OCI-LY3 (cell line): ENCODE measurements at regions not wholly inside any gene's neighbourhood (a gene's known extent, or its start where the extent isn't known, plus 50 kb on each side); places are given as distances from the start of the nearest gene placed in this dataset.

Experiments
- H2AFZ ChIP-seq: fragments of 200-600, 300-600 bp; shearing (Covaris generic); 2 replicates; pipeline ENCODE4 v1.6.0; 2014; ENCODE audit warnings: antibody characterized with exemption, low read depth, low read length
- H3K27ac ChIP-seq: fragments of 200-600, 300-600 bp; sonication (generic); 2 replicates; pipeline ENCODE4 v1.5.1; 2014; ENCODE audit warnings: mild to moderate bottlenecking, low read length, moderate library complexity, mixed read lengths
- H3K27me3 ChIP-seq: fragments of 200-600, 300-600 bp; sonication (generic); 2 replicates; pipeline ENCODE4 v1.6.1; 2014; ENCODE audit warnings: low read depth, low read length, mixed read lengths
- H3K36me3 ChIP-seq: fragments of 200-600, 300-600 bp; sonication (generic); replicated peaks from 2 replicates; pipeline ENCODE3; 2014; ENCODE audit warnings: low read depth, low read length, mixed read lengths
- H3K4me1 ChIP-seq: fragments of 300-600, 200-600 bp; sonication (generic); 2 replicates; pipeline ENCODE4 v1.6.1; 2014; ENCODE audit warnings: low read length, mixed read lengths
- H3K4me2 ChIP-seq: fragments of 200-600, 300-600 bp; sonication (generic); 2 replicates; pipeline ENCODE4 v1.6.1; 2014; ENCODE audit warnings: low read length, mixed read lengths
- H3K4me3 ChIP-seq: fragments of 300-600, 200-600 bp; sonication (generic); 2 replicates; pipeline ENCODE4 v1.5.1; 2014; ENCODE audit warnings: antibody characterized with exemption, mild to moderate bottlenecking, low read length, moderate library complexity
- H3K79me2 ChIP-seq: fragments of 300-600, 200-600 bp; shearing (Covaris generic); 2 replicates; pipeline ENCODE4 v1.6.1; 2014; ENCODE audit warnings: mild to moderate bottlenecking, low read length, mixed read lengths
- H3K9ac ChIP-seq: fragments of 300-600, 200-600 bp; shearing (Covaris generic); 2 replicates; pipeline ENCODE4 v1.6.0; 2014; ENCODE audit warnings: mild to moderate bottlenecking, low read length, moderate library complexity
- H3K9me3 ChIP-seq: fragments of 200-600, 300-600 bp; shearing (Covaris generic); 2 replicates; pipeline ENCODE4 v1.6.1; 2014; ENCODE audit warnings: low read length, mixed read lengths; ENCODE audit not compliant: insufficient read depth
- H4K20me1 ChIP-seq: fragments of 200-600, 300-600 bp; sonication (generic); 2 replicates; pipeline ENCODE4 v1.6.1; 2016; ENCODE audit warnings: low read length, mixed read lengths; ENCODE audit not compliant: insufficient read depth
- CTCF ChIP-seq: fragments of 200-600, 300-600 bp; sonication (generic); IDR thresholded peaks from 2 replicates; pipeline ENCODE4 v1.5.1; 2014; ENCODE audit warnings: antibody characterized with exemption, low read length, low read depth
- EZH2phosphoT487 ChIP-seq: fragments of 200-600 bp; shearing (Covaris generic); IDR thresholded peaks from 2 replicates; pipeline ENCODE4 v1.6.1; 2018; ENCODE audit warnings: antibody characterized with exemption, mixed run types, low read depth

GRCh38 chr5:102623329-102624065 lies 124.7 kb upstream of the SLCO6A1 start:
- peaks cover 9% of the 10 kb centered on the region for H3K4me1 ChIP-seq
- TF ChIP-seq EZH2phosphoT487 (no peak), CTCF (no peak)
- H3K9ac ChIP-seq, result no peak overlapping the region
- no peak overlapping the region for H3K4me3 ChIP-seq
- no peaks in the 10 kb centered on the region for H3K9me3 ChIP-seq
- no peak overlapping the region for H3K4me2 ChIP-seq
- no peak overlapping the region for H2AFZ ChIP-seq
- H3K27me3 ChIP-seq, result no peaks in the 10 kb centered on the region
- no peaks in the 10 kb centered on the region for H4K20me1 ChIP-seq
- no peaks in the 10 kb centered on the region for H3K79me2 ChIP-seq
- no peaks in the 10 kb centered on the region for H3K36me3 ChIP-seq
- no peak overlapping the region for H3K27ac ChIP-seq

DNA sequence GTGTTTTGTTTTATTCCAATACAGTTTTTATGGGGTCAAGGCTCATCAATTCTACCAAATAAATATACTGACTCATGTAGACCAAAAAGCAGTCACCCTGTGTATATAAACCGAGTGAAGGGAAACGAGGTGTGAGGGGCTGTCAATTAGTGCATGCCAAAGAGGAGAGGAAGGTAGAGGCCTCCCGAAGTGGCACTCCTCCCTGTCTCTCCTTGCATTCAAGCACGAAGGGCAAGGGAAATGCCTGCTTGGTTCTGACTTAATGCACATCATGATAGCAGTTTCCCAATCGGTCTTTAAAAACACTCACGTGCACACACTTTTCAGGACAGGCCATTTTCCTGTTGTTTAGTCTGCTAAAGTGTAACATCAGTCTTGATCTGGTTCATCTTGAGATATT lies 125.6 kb upstream of the SLCO6A1 start:
- H3K27me3 ChIP-seq, result no peaks in the 10 kb centered on the region
- no peaks in the 10 kb centered on the region for H3K9me3 ChIP-seq
- TF ChIP-seq EZH2phosphoT487 (no peak), CTCF (no peak)
- no peak overlapping the region for H3K9ac ChIP-seq
- no peak overlapping the region for H3K4me3 ChIP-seq
- H3K4me1 ChIP-seq, result peaks cover 9% of the 10 kb centered on the region
- H3K36me3 ChIP-seq, result no peaks in the 10 kb centered on the region
- H2AFZ ChIP-seq, result no peak overlapping the region
- no peak overlapping the region for H3K27ac ChIP-seq
- no peaks in the 10 kb centered on the region for H4K20me1 ChIP-seq
- no peak overlapping the region for H3K4me2 ChIP-seq
- no peaks in the 10 kb centered on the region for H3K79me2 ChIP-seq

DNA sequence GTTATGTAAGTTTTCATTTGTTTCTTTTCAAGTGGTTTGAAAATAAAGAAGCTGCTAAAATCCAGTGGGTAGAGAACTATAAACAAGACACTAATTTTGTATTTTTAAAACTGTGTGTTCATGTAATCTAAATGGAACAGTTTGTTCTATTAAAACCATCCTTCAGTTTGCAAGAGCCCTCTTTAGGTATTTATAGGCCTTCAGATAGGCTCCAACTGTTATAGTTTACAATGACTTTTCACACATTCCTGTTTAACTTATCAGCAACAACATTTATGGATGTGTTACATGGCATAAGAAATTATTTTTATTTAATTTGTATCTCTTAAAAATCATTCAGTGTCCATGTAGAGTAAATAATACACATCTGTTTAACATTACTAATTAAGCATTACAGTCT lies 126.7 kb upstream of the SLCO6A1 start:
- Histone ChIP-seq H4K20me1 (no peaks in the 10 kb centered on the region), H3K9ac (no peak overlapping the region), H3K9me3 (no peaks in the 10 kb centered on the region), H3K27ac (no peak overlapping the region), H3K27me3 (no peaks in the 10 kb centered on the region), H3K4me2 (no peak overlapping the region), H3K79me2 (no peaks in the 10 kb centered on the region), H3K4me3 (no peak overlapping the region), H3K36me3 (no peaks in the 10 kb centered on the region), H3K4me1 (peaks cover 9% of the 10 kb centered on the region), H2AFZ (no peak overlapping the region)
- TF ChIP-seq CTCF, result no peak
- TF ChIP-seq EZH2phosphoT487, result no peak

- Histone ChIP-seq H3K9ac (no peak overlapping the region), H3K4me3 (no peak overlapping the region)
Measured at GRCh38 chr5:102625928-102626327, 127.1 kb upstream of the SLCO6A1 start.

More at GRCh38 chr5:102625928-102626327, 127.1 kb upstream of the SLCO6A1 start:
- Histone ChIP-seq H3K4me2 (no peak overlapping the region), H2AFZ (no peak overlapping the region), H3K4me1 (peaks cover 9% of the 10 kb centered on the region), H3K27ac (no peak overlapping the region), H3K9me3 (no peaks in the 10 kb centered on the region), H3K27me3 (no peaks in the 10 kb centered on the region), H3K36me3 (no peaks in the 10 kb centered on the region), H4K20me1 (no peaks in the 10 kb centered on the region), H3K79me2 (no peaks in the 10 kb centered on the region)
- TF ChIP-seq EZH2phosphoT487 (no peak), CTCF (no peak)
